Right lobe of liver (tissue), 4 donors: ENCODE measurements at regions not wholly inside any gene's neighbourhood (a gene's known extent, or its start where the extent isn't known, plus 50 kb on each side); places are given as distances from the start of the nearest gene placed in this dataset.

Source experiments
- CTCF ChIP-seq, 4 donors: fragments of 200-600 bp in 3 of 4; fragments of 450-650 bp in 1 of 4; IDR thresholded peaks; one replicate each; pipeline versions ENCODE4 v1.5.1 to v1.8.0; 2016 to 2022; ENCODE audit warnings: antibody characterized with exemption in 4 of 4, mild to moderate bottlenecking in 2 of 4
- POLR2A ChIP-seq: fragments of 450-650 bp; IDR thresholded peaks from one replicate; pipeline ENCODE4 v1.6.1; 2017; ENCODE audit warnings: antibody characterized with exemption, mild to moderate bottlenecking
- donor health status: DM: no; HTN: no; CAD: no.
- donor health status: DM: no; HTN: no; CAD: no.
- donor health status: DM: no; HTN: yes; CAD: no.

- TF ChIP-seq CTCF (IDR thresholded peaks at IDR 0.05) (no peak), POLR2A (no peak)
Measured at GRCh38 chr1:14148526-14148925, 448.5 kb downstream of the PRDM2 start.
